Smooth muscle cell (in vitro differentiated cells): ENCODE measurements at regions not wholly inside any gene's neighbourhood (a gene's known extent, or its start where the extent isn't known, plus 50 kb on each side); places are given as distances from the start of the nearest gene placed in this dataset.

Experiments
- DNase-seq: peaks from one replicate; lab custom pipeline; 2025; ENCODE audit not compliant: unreplicated experiment; lab: John Stamatoyannopoulos, UW
- H2AFZ ChIP-seq: fragments of 200-600 bp; sonication (generic); 2 replicates; pipeline ENCODE4 v1.6.0; 2016; ENCODE audit warnings: antibody characterized with exemption, low read depth, mild to moderate bottlenecking
- H3F3A ChIP-seq: fragments of 200-600 bp; sonication (generic); 2 replicates; pipeline ENCODE4 v1.6.0; 2017; ENCODE audit warnings: antibody characterized with exemption, low read depth
- H3K27ac ChIP-seq: fragments of 200-600 bp; sonication (generic); 2 replicates; pipeline ENCODE4 v1.5.1; 2016; ENCODE audit warnings: low read depth, mild to moderate bottlenecking
- H3K27me3 ChIP-seq: fragments of 200-600 bp; sonication (generic); 2 replicates; pipeline ENCODE4 v1.6.1; 2016; ENCODE audit warnings: low read depth, mild to moderate bottlenecking
- H3K36me3 ChIP-seq: fragments of 200-600 bp; sonication (generic); 2 replicates; pipeline ENCODE4 v1.5.1; 2016; ENCODE audit warnings: low read depth
- H3K4me1 ChIP-seq: fragments of 200-600 bp; sonication (generic); 2 replicates; pipeline ENCODE4 v1.5.1; 2016; ENCODE audit warnings: low read depth
- H3K4me2 ChIP-seq: fragments of 200-600 bp; sonication (generic); 2 replicates; pipeline ENCODE4 v1.6.0; 2016; ENCODE audit warnings: mild to moderate bottlenecking
- H3K4me3 ChIP-seq: fragments of 200-600 bp; sonication (generic); 2 replicates; pipeline ENCODE4 v1.5.1; 2016; ENCODE audit warnings: mild to moderate bottlenecking
- H3K79me2 ChIP-seq: fragments of 200-600 bp; sonication (generic); 2 replicates; pipeline ENCODE4 v1.6.0; 2016; ENCODE audit warnings: low read depth, mild to moderate bottlenecking
- H3K9ac ChIP-seq: fragments of 200-600 bp; sonication (generic); 2 replicates; pipeline ENCODE4 v1.6.0; 2016; ENCODE audit warnings: low read depth
- H3K9me3 ChIP-seq: fragments of 200-600 bp; sonication (generic); replicated peaks from 2 replicates; pipeline ENCODE4 v1.5.1; 2016; ENCODE audit warnings: low read depth
- H4K20me1 ChIP-seq: fragments of 200-600 bp; sonication (generic); 2 replicates; pipeline ENCODE4 v1.6.0; 2016; ENCODE audit warnings: low read depth
- WGBS: methylation state at CpG from one replicate; pipeline ENCODE4 v1.1.7; 2016; ENCODE audit warnings: low lambda C conversion rate; 5-methylcytosine and 5-hydroxymethylcytosine counted together
- TF ChIP-seq, protein P1 (sequence below): fragments of 200-600 bp; sonication (generic); IDR thresholded peaks from 2 replicates; pipeline ENCODE4 v1.5.1; 2017; ENCODE audit warnings: borderline replicate concordance, mild to moderate bottlenecking, antibody characterized with exemption; ENCODE audit not compliant: insufficient read depth, poor library complexity, severe bottlenecking

DNA sequence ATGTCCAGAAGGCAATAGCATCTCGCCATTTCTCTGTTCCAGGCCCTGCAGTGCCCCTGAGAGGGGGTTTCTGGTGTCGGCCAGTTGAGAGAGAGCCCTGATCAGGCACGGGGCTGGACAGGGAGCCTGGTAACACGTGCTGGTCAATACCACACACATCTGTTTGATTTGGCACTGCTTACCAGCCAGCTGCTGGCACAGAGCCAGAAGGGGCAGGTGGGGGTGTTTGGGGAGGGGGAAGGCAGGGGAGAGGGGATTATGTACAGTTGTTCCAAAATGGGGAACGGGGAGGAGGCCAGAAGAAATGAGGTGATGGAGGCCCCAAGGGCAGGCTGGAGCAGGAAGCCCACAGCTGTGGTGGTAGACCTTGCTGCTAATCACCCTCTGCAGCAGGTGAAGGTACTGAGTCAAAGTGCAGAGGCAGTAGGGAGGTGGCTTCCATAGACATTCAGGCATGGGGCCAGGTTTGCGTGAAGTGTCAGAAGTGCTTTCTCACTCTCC is 153.5 kb upstream of the LPP start:
- no peaks in the 10 kb centered on the region for H3K27me3 ChIP-seq
- no peaks in the 10 kb centered on the region for H3K79me2 ChIP-seq
- WGBS, result 88% methylated on average over 6 of the region's 6 CpGs
- H3K27ac ChIP-seq, result no peak overlapping the region
- no peak overlapping the region for H2AFZ ChIP-seq
- no peak for DNase-seq
- no peaks in the 10 kb centered on the region for H3K9me3 ChIP-seq
- TF ChIP-seq, protein P1, sequence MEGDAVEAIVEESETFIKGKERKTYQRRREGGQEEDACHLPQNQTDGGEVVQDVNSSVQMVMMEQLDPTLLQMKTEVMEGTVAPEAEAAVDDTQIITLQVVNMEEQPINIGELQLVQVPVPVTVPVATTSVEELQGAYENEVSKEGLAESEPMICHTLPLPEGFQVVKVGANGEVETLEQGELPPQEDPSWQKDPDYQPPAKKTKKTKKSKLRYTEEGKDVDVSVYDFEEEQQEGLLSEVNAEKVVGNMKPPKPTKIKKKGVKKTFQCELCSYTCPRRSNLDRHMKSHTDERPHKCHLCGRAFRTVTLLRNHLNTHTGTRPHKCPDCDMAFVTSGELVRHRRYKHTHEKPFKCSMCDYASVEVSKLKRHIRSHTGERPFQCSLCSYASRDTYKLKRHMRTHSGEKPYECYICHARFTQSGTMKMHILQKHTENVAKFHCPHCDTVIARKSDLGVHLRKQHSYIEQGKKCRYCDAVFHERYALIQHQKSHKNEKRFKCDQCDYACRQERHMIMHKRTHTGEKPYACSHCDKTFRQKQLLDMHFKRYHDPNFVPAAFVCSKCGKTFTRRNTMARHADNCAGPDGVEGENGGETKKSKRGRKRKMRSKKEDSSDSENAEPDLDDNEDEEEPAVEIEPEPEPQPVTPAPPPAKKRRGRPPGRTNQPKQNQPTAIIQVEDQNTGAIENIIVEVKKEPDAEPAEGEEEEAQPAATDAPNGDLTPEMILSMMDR, result no peak
- H3K4me3 ChIP-seq, result no peak overlapping the region
- H3F3A ChIP-seq, result no peaks in the 10 kb centered on the region
- no peaks in the 10 kb centered on the region for H3K36me3 ChIP-seq
- no peaks in the 10 kb centered on the region for H4K20me1 ChIP-seq
- H3K9ac ChIP-seq, result no peak overlapping the region
- H3K4me2 ChIP-seq, result no peak overlapping the region
- peaks cover 7% of the 10 kb centered on the region for H3K4me1 ChIP-seq

- no peak overlapping the region for H3K9ac ChIP-seq
- no peak overlapping the region for H3K4me2 ChIP-seq
- H4K20me1 ChIP-seq, result no peaks in the 10 kb centered on the region
- no peaks in the 10 kb centered on the region for H3K36me3 ChIP-seq
- H3K27me3 ChIP-seq, result no peaks in the 10 kb centered on the region
- H3K79me2 ChIP-seq, result no peaks in the 10 kb centered on the region
- WGBS, result 81% methylated on average over 3 of the region's 3 CpGs
- H3K9me3 ChIP-seq, result no peaks in the 10 kb centered on the region
- peaks cover 7% of the 10 kb centered on the region for H3K4me1 ChIP-seq
- H3F3A ChIP-seq, result no peaks in the 10 kb centered on the region
- DNase-seq, result no peak
- H3K4me3 ChIP-seq, result no peak overlapping the region
- no peak overlapping the region for H3K27ac ChIP-seq
- H2AFZ ChIP-seq, result no peak overlapping the region
- TF ChIP-seq, protein P1, result no peak
Measured at GRCh38 chr3:188001093-188001492, 152.9 kb upstream of the LPP start.

GRCh38 chr3:188001926-188002325 is 152.0 kb upstream of the LPP start:
- no peaks in the 10 kb centered on the region for H3K79me2 ChIP-seq
- no peaks in the 10 kb centered on the region for H3K27me3 ChIP-seq
- TF ChIP-seq, protein P1, result no peak
- no peaks in the 10 kb centered on the region for H4K20me1 ChIP-seq
- no peak overlapping the region for H2AFZ ChIP-seq
- no peak for DNase-seq
- no peak overlapping the region for H3K4me2 ChIP-seq
- no peak overlapping the region for H3K27ac ChIP-seq
- H3K9me3 ChIP-seq, result no peaks in the 10 kb centered on the region
- H3F3A ChIP-seq, result no peaks in the 10 kb centered on the region
- no peak overlapping the region for H3K9ac ChIP-seq
- no peak overlapping the region for H3K4me3 ChIP-seq
- no peaks in the 10 kb centered on the region for H3K36me3 ChIP-seq
- peaks cover 7% of the 10 kb centered on the region for H3K4me1 ChIP-seq

DNA sequence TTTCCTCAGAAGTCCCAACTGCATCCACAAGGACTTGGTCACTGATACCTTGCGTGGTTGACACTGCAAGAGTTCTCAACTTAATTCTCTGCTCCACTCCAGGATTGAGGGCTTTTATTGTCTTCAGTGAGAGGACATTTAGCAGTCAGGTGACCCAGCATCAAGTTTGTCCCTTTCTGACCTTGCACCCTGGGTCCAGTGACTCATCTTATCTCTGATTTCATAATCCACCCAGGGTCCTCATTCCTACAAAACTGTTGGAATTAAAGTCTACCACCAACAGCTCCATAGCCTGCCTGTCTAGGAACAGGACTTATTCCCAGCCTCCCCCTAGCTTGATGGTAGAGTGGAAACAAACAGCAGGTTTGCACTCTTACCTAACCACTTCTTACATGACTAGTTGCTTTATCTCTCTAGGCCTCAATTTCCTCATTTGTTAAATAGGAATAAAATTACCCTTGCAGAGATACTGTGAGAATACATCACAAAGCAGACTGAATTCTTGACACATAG is 151.3 kb upstream of the LPP start:
- Histone ChIP-seq H3K9me3 (no peaks in the 10 kb centered on the region), H3K4me1 (peaks cover 7% of the 10 kb centered on the region), H3K27ac (no peak overlapping the region), H3F3A (no peaks in the 10 kb centered on the region), H3K4me3 (no peak overlapping the region), H3K36me3 (no peaks in the 10 kb centered on the region), H3K4me2 (no peak overlapping the region), H3K9ac (no peak overlapping the region), H4K20me1 (no peaks in the 10 kb centered on the region), H3K79me2 (no peaks in the 10 kb centered on the region), H2AFZ (no peak overlapping the region), H3K27me3 (no peaks in the 10 kb centered on the region)
- 96% methylated on average over 1 of the region's 1 CpG for WGBS
- TF ChIP-seq, protein P1, result no peak
- DNase-seq, result no peak
